HG02938 (cell line): ENCODE measurements at regions not wholly inside any gene's neighbourhood (a gene's known extent, or its start where the extent isn't known, plus 50 kb on each side); places are given as distances from the start of the nearest gene placed in this dataset.
A peak's percentile ranks its signal among the peaks of the same experiment; 100 is the strongest.

Experiments
- ATAC-seq: cut with Tn5 transposase; IDR thresholded peaks from one replicate; pipeline ENCODE4 v1.9.1; 2021; ENCODE audit warnings: mild to moderate bottlenecking, moderate library complexity; ENCODE audit not compliant: unreplicated experiment

- ATAC-seq, result no peak
These were observed 69.4 kb upstream of the STXBP5L start for GRCh38 chr3:120838441-120839091.

- ATAC-seq, result no peak
These were observed 68.9 kb upstream of the STXBP5L start for GRCh38 chr3:120839120-120839519.

GRCh38 chr3:120841264-120841663, 66.7 kb upstream of the STXBP5L start:
- peak; percentile 82 for ATAC-seq

GRCh38 chr3:120846073-120846472, 61.9 kb upstream of the STXBP5L start:
- no peak for ATAC-seq

GRCh38 chr3:120848503-120848902, 59.5 kb upstream of the STXBP5L start:
- no peak for ATAC-seq

- ATAC-seq, result no peak
These were observed 57.4 kb upstream of the STXBP5L start for GRCh38 chr3:120850381-120851295.

GRCh38 chr3:120852412-120852811, 55.6 kb upstream of the STXBP5L start:
- no peak for ATAC-seq

GRCh38 chr3:120853416-120853815, 54.6 kb upstream of the STXBP5L start:
- ATAC-seq, result no peak

GRCh38 chr3:120854908-120855526, 53.0 kb upstream of the STXBP5L start:
- no peak for ATAC-seq

GRCh38 chr3:120855665-120856437, 52.2 kb upstream of the STXBP5L start:
- ATAC-seq, result no peak
